HG02798 (cell line): ENCODE measurements at regions not wholly inside any gene's neighbourhood (a gene's known extent, or its start where the extent isn't known, plus 50 kb on each side); places are given as distances from the start of the nearest gene placed in this dataset.

ENCODE experiments used
- ATAC-seq: cut with Tn5 transposase; IDR thresholded peaks from one replicate; pipeline ENCODE4 v1.9.1; 2021; ENCODE audit warnings: mild to moderate bottlenecking; ENCODE audit not compliant: unreplicated experiment, poor library complexity

- no peak for ATAC-seq
These were observed 341.1 kb downstream of the RAPGEF2 start for GRCh38 chr4:159443975-159444374.

- ATAC-seq = no peak
These were observed 341.8 kb downstream of the RAPGEF2 start for GRCh38 chr4:159444678-159445077.

- ATAC-seq = no peak
These were observed 342.8 kb downstream of the RAPGEF2 start for GRCh38 chr4:159445692-159446091.

GRCh38 chr4:159446266-159446976, 343.5 kb downstream of the RAPGEF2 start:
- ATAC-seq = peak; percentile 100

- no peak for ATAC-seq
These were observed 344.4 kb downstream of the RAPGEF2 start for GRCh38 chr4:159447296-159447695.

GRCh38 chr4:159451006-159451405, 348.1 kb downstream of the RAPGEF2 start:
- no peak for ATAC-seq

- peak; percentile 66 for ATAC-seq
These were observed 352.9 kb downstream of the RAPGEF2 start for GRCh38 chr4:159455675-159456237.

GRCh38 chr4:159460371-159460770, 357.5 kb downstream of the RAPGEF2 start:
- ATAC-seq = no peak

GRCh38 chr4:159463235-159463634, 360.4 kb downstream of the RAPGEF2 start:
- ATAC-seq = no peak

- ATAC-seq = no peak
These were observed 361.4 kb downstream of the RAPGEF2 start for GRCh38 chr4:159464302-159464701.

- ATAC-seq = no peak
These were observed 374.0 kb downstream of the RAPGEF2 start for GRCh38 chr4:159476886-159477285.

GRCh38 chr4:159480826-159481225, 377.9 kb downstream of the RAPGEF2 start:
- no peak for ATAC-seq

- no peak for ATAC-seq
These were observed 379.1 kb downstream of the RAPGEF2 start for GRCh38 chr4:159481936-159482335.

GRCh38 chr4:159483110-159483781, 380.4 kb downstream of the RAPGEF2 start:
- ATAC-seq = no peak

GRCh38 chr4:159483782-159484741, 381.2 kb downstream of the RAPGEF2 start:
- no peak for ATAC-seq

GRCh38 chr4:159484864-159485263, 382.0 kb downstream of the RAPGEF2 start:
- ATAC-seq = no peak

GRCh38 chr4:159487284-159487747, 384.4 kb downstream of the RAPGEF2 start:
- ATAC-seq = peak; percentile 97

- ATAC-seq = no peak
These were observed 386.8 kb downstream of the RAPGEF2 start for GRCh38 chr4:159489646-159490045.

GRCh38 chr4:159495515-159496236, 392.8 kb downstream of the RAPGEF2 start:
- no peak for ATAC-seq

GRCh38 chr4:159496248-159496647, 393.4 kb downstream of the RAPGEF2 start:
- ATAC-seq = no peak
